Panc1 (cell line): ENCODE measurements at regions not wholly inside any gene's neighbourhood (a gene's known extent, or its start where the extent isn't known, plus 50 kb on each side); places are given as distances from the start of the nearest gene placed in this dataset.

Source experiments
- ATAC-seq: fragments of 200-7000 bp; cut with Tn5 transposase; 2 replicates; pipeline ENCODE4 v1.9.1; 2020; ENCODE audit warnings: mild to moderate bottlenecking, moderate library complexity
- BruUV-seq: library from RNA; stranded (reverse); fragments of 400-500 nt; replicated peaks from 2 replicates; lab custom pipeline; 2021; lab: Mats Ljungman, UMichigan
- CTCF ChIA-PET: fragments of 300-600 bp; sonication (Branson Sonifier 250); formaldehyde crosslinking; loops from one replicate; lab custom pipeline; 2022; ENCODE audit warnings: antibody characterized with exemption; lab: Charles Lee
- POLR2A ChIA-PET: fragments of 300-600 bp; sonication (Branson Sonifier 250); formaldehyde crosslinking; loops from one replicate; lab custom pipeline; 2022; ENCODE audit warnings: antibody characterized with exemption; lab: Charles Lee
- DNase-seq: peaks from one replicate; pipeline ENCODE4 v3.0.0-alpha.2; 2010; ENCODE audit warnings: low read depth, low spot score
- H3K27ac ChIP-seq: 2 replicates; pipeline ENCODE4 v1.5.1; 2011; ENCODE audit warnings: mild to moderate bottlenecking, low read length, inconsistent platforms
- H3K27me3 ChIP-seq: fragments of 200-500 bp; sonication (Bioruptor generic); 2 replicates; pipeline ENCODE4 v1.6.0; 2014; ENCODE audit warnings: low read length, inconsistent platforms; ENCODE audit not compliant: control insufficient read depth, insufficient read depth
- H3K36me3 ChIP-seq: fragments of 200-500 bp; sonication (Bioruptor generic); 2 replicates; pipeline ENCODE4 v1.5.1; 2014; ENCODE audit warnings: inconsistent platforms, mild to moderate bottlenecking, low read length, moderate library complexity; ENCODE audit not compliant: control insufficient read depth, insufficient read depth
- H3K4me1 ChIP-seq: 2 replicates; pipeline ENCODE4 v1.5.1; 2011; ENCODE audit warnings: inconsistent platforms, mild to moderate bottlenecking, low read length, moderate library complexity; ENCODE audit not compliant: control insufficient read depth, insufficient read depth
- H3K4me3 ChIP-seq, 2 experiments: 2 replicates each; pipeline ENCODE4 v1.5.1; 2011 to 2012; ENCODE audit warnings: low read depth in 2 of 2, low read length in 2 of 2, mild to moderate bottlenecking in 2 of 2, inconsistent platforms in 1 of 2, moderate library complexity in 1 of 2
- H3K9me3 ChIP-seq: fragments of 200-500 bp; sonication (Bioruptor generic); 2 replicates; pipeline ENCODE4 v1.5.1; 2014; ENCODE audit warnings: low read depth, mild to moderate bottlenecking, inconsistent platforms, low read length, moderate library complexity; ENCODE audit not compliant: control insufficient read depth, insufficient read depth
- POLR2AphosphoS5 ChIP-seq: IDR thresholded peaks from 2 replicates; pipeline ENCODE4 v1.6.1; 2012; ENCODE audit warnings: mild to moderate bottlenecking, low read depth, low read length, moderate library complexity
- SIN3A ChIP-seq: IDR thresholded peaks from 2 replicates; pipeline ENCODE4 v1.6.1; 2012; ENCODE audit warnings: low read depth, mild to moderate bottlenecking, low read length, moderate library complexity, borderline replicate concordance; ENCODE audit not compliant: insufficient read depth
- TCF7L2 ChIP-seq: IDR thresholded peaks from 2 replicates; pipeline ENCODE4 v1.6.1; 2011; ENCODE audit warnings: mild to moderate bottlenecking, low read depth, low read length, inconsistent platforms
- in situ Hi-C: cut with HindIII; loops from 2 replicates; pipeline ENCODE4 v1.10.0; 2016; ENCODE audit warnings: low sequenced_read_pairs, low pct_unique_long_range_greater_than_20kb
- intact Hi-C: fragments of 100-400 bp; cut with micrococcal nuclease; formaldehyde crosslinking; loops from one replicate; pipeline ENCODE4 v1.10.0; 2022; ENCODE audit not compliant: unreplicated experiment
- TF ChIP-seq, protein P1 (sequence below): fragments of 450-650 bp; IDR thresholded peaks from 2 replicates; pipeline ENCODE4 v1.5.1; 2017; ENCODE audit warnings: mild to moderate bottlenecking
- TF ChIP-seq, protein P2 (sequence below), 2 experiments: IDR thresholded peaks; 2 replicates each; pipeline ENCODE4 v1.6.1; 2011 to 2012; ENCODE audit warnings: low read depth in 2 of 2, control low read depth in 1 of 2, low read length in 1 of 2, mild to moderate bottlenecking in 1 of 2, moderate library complexity in 1 of 2; ENCODE audit not compliant: insufficient read depth in 1 of 2

GRCh38 chr2:193088026-193088425 lies 893.3 kb upstream of the TMEFF2 start:
- DNase-seq (no peak), ATAC-seq (no peak)
- CTCF ChIA-PET: no interaction called here
- Histone ChIP-seq H3K36me3 (no peaks in the 10 kb centered on the region), H3K9me3 (no peaks in the 10 kb centered on the region), H3K27ac (no peak overlapping the region), H3K27me3 (no peaks in the 10 kb centered on the region), H3K4me3 (no peak overlapping the region), H3K4me1 (no peaks in the 10 kb centered on the region)
- in situ Hi-C loops: no loop called here
- no TSS peak for BruUV-seq
- intact Hi-C loops: no loop called here
- TF ChIP-seq POLR2AphosphoS5 (no peak), SIN3A (no peak), TCF7L2 (no peak)
- TF ChIP-seq, protein P1, sequence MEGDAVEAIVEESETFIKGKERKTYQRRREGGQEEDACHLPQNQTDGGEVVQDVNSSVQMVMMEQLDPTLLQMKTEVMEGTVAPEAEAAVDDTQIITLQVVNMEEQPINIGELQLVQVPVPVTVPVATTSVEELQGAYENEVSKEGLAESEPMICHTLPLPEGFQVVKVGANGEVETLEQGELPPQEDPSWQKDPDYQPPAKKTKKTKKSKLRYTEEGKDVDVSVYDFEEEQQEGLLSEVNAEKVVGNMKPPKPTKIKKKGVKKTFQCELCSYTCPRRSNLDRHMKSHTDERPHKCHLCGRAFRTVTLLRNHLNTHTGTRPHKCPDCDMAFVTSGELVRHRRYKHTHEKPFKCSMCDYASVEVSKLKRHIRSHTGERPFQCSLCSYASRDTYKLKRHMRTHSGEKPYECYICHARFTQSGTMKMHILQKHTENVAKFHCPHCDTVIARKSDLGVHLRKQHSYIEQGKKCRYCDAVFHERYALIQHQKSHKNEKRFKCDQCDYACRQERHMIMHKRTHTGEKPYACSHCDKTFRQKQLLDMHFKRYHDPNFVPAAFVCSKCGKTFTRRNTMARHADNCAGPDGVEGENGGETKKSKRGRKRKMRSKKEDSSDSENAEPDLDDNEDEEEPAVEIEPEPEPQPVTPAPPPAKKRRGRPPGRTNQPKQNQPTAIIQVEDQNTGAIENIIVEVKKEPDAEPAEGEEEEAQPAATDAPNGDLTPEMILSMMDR: no peak
- TF ChIP-seq, protein P2, sequence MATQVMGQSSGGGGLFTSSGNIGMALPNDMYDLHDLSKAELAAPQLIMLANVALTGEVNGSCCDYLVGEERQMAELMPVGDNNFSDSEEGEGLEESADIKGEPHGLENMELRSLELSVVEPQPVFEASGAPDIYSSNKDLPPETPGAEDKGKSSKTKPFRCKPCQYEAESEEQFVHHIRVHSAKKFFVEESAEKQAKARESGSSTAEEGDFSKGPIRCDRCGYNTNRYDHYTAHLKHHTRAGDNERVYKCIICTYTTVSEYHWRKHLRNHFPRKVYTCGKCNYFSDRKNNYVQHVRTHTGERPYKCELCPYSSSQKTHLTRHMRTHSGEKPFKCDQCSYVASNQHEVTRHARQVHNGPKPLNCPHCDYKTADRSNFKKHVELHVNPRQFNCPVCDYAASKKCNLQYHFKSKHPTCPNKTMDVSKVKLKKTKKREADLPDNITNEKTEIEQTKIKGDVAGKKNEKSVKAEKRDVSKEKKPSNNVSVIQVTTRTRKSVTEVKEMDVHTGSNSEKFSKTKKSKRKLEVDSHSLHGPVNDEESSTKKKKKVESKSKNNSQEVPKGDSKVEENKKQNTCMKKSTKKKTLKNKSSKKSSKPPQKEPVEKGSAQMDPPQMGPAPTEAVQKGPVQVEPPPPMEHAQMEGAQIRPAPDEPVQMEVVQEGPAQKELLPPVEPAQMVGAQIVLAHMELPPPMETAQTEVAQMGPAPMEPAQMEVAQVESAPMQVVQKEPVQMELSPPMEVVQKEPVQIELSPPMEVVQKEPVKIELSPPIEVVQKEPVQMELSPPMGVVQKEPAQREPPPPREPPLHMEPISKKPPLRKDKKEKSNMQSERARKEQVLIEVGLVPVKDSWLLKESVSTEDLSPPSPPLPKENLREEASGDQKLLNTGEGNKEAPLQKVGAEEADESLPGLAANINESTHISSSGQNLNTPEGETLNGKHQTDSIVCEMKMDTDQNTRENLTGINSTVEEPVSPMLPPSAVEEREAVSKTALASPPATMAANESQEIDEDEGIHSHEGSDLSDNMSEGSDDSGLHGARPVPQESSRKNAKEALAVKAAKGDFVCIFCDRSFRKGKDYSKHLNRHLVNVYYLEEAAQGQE (IDR thresholded peaks at IDR 0.05; ENCODE audit: insufficient read depth in 1 of 2, low read depth in 2 of 2, low read length in 1 of 2): no peak
- POLR2A ChIA-PET: no interaction called here

DNA sequence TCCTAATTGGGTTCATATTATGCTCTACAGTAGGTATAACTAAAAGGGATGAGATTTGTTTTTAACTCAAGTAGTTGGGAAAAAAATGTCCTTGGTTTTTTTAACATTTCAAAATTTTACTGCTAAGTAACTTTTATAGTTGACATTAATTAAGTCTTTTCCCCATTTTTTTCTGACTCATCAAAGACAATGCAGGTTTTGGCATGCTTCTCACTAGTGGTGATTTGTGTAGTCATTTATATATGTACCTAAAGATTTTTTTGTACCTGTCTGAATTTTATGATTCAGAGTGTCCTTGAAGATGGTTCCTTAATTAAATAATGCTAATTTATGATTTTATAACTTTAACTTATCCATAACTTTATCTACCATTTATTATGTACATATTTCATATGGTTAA lies 882.3 kb upstream of the TMEFF2 start:
- ATAC-seq (no peak), DNase-seq (no peak)
- CTCF ChIA-PET: no interaction called here
- in situ Hi-C loops (no loop called here), intact Hi-C loops (no loop called here)
- BruUV-seq: no TSS peak
- POLR2A ChIA-PET: no interaction called here
- no peaks in the 10 kb centered on the region for H3K27me3 ChIP-seq
- TF ChIP-seq TCF7L2 (no peak), POLR2AphosphoS5 (no peak), SIN3A (no peak)
- TF ChIP-seq, protein P1: no peak
- TF ChIP-seq, protein P2 (IDR thresholded peaks at IDR 0.05; ENCODE audit: insufficient read depth in 1 of 2, low read depth in 2 of 2, low read length in 1 of 2): no peak
- no peak overlapping the region for H3K27ac ChIP-seq
- H3K9me3 ChIP-seq: no peaks in the 10 kb centered on the region; the same call in 1 of the 2 replicates
- no peaks in the 10 kb centered on the region for H3K4me1 ChIP-seq
- H3K4me3 ChIP-seq: no peak overlapping the region
- H3K36me3 ChIP-seq: no peaks in the 10 kb centered on the region
